GM13977 (cell line): ENCODE measurements at regions not wholly inside any gene's neighbourhood (a gene's known extent, or its start where the extent isn't known, plus 50 kb on each side); places are given as distances from the start of the nearest gene placed in this dataset.

ENCODE experiments used
- DNase-seq: peaks from one replicate; pipeline ENCODE4 v3.0.0; 2012; ENCODE audit warnings: low spot score
- in situ Hi-C: fragments of 300-500 bp; cut with MboI; formaldehyde crosslinking; loops from one replicate; pipeline ENCODE4 v1.12.0; 2022; ENCODE audit warnings: low sequenced_read_pairs, low pct_unique_long_range_greater_than_20kb, mixed read lengths, inconsistent platforms; ENCODE audit not compliant: unreplicated experiment
- TF ChIP-seq, protein P1 (sequence below): IDR thresholded peaks from 2 replicates; pipeline ENCODE4 v1.5.1; 2012; ENCODE audit warnings: mild to moderate bottlenecking, control low read depth; ENCODE audit not compliant: insufficient read depth; ENCODE audit errors: extremely low read depth, missing control alignments

- TF ChIP-seq, protein P1, sequence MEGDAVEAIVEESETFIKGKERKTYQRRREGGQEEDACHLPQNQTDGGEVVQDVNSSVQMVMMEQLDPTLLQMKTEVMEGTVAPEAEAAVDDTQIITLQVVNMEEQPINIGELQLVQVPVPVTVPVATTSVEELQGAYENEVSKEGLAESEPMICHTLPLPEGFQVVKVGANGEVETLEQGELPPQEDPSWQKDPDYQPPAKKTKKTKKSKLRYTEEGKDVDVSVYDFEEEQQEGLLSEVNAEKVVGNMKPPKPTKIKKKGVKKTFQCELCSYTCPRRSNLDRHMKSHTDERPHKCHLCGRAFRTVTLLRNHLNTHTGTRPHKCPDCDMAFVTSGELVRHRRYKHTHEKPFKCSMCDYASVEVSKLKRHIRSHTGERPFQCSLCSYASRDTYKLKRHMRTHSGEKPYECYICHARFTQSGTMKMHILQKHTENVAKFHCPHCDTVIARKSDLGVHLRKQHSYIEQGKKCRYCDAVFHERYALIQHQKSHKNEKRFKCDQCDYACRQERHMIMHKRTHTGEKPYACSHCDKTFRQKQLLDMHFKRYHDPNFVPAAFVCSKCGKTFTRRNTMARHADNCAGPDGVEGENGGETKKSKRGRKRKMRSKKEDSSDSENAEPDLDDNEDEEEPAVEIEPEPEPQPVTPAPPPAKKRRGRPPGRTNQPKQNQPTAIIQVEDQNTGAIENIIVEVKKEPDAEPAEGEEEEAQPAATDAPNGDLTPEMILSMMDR = no peak
- in situ Hi-C loops = no loop called here
- DNase-seq = no peak
These were observed 684.5 kb downstream of the BCL11A start for GRCh38 chr2:59868981-59869380.

- TF ChIP-seq, protein P1 = no peak
- DNase-seq = no peak
These were observed 687.0 kb downstream of the BCL11A start for GRCh38 chr2:59866436-59866835.

DNA sequence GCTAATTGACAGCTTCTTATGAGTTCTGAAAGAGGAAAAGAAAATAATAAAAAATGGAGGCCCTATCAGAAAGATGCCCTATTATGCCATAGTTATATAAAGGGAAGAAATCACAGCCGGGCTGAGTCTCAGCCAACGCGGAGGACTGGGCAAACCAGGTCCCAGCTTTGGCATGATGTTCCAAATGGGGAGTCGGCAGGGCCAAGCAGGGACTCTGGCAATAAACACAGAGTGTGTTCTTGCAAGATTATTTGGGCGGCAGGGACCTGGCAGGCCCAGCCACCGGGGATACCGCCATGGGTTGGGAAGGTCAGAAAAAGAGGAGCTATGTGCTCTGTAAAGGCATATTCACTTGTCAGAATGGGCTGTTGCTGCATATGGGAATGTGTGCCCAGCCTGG, 694.9 kb downstream of the BCL11A start:
- DNase-seq = no peak
- TF ChIP-seq, protein P1 = no peak
- in situ Hi-C loops = no loop called here

More at GRCh38 chr2:59866436-59866835, 687.0 kb downstream of the BCL11A start:
- in situ Hi-C loops = no loop called here

DNA sequence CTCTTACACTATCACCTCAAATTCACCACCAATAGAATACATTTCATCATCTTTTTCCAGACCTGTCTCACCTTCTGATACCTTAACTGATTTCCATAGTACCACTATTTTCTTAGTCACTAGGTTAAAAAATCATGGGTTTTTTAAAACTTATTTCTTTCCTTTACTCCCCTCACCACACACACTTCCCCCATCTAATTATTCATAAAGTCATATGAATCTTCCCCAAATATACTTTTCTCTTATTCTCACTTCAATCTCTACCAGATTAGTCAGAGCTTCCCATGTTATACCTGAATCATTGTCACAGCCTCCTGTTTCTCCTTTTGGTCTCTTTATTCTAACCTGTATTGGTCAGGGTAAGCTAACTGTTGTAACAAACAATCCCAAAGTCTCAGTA, 696.3 kb downstream of the BCL11A start:
- DNase-seq = no peak
- TF ChIP-seq, protein P1 = no peak
- in situ Hi-C loops = no loop called here

DNA sequence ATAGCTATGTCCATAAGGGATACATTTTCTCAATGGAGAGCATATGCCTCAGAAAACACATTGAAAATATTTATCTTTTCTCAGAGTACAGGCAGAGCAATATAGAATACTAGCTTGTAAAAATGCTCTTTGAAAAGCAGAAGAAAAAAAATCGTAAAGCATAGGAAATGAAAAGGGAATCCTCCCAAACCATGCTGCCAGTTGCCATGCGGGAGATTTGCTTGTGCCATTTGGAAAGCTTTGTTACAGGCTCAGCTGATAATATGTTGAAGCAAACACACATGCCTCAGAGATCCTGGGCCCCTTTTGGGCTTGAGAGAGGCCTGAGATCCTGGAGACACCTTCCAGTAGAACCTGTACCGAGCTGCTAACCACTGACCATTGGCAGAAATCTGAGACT, 697.1 kb downstream of the BCL11A start:
- DNase-seq = no peak
- TF ChIP-seq, protein P1 = no peak
- in situ Hi-C loops = no loop called here

- in situ Hi-C loops = no loop called here
- TF ChIP-seq, protein P1 = no peak
- no peak for DNase-seq
These were observed 700.4 kb downstream of the BCL11A start for GRCh38 chr2:59853032-59853431.
